Type B pancreatic cell (in vitro differentiated cells): ENCODE measurements at regions not wholly inside any gene's neighbourhood (a gene's known extent, or its start where the extent isn't known, plus 50 kb on each side); places are given as distances from the start of the nearest gene placed in this dataset.

Experiments
- DNase-seq: peaks from one replicate; pipeline ENCODE4 v3.0.0; 2021; ENCODE audit warnings: mixed read lengths; ENCODE audit not compliant: unreplicated experiment; ENCODE audit errors: extremely low spot score
- H3K27ac Mint-ChIP-seq: 2 replicates; pipeline ENCODE4 v1.8.0; 2021; ENCODE audit warnings: mild to moderate bottlenecking, mixed read lengths
- H3K27me3 Mint-ChIP-seq: 2 replicates; pipeline ENCODE4 v1.8.0; 2021; ENCODE audit warnings: mixed read lengths
- H3K36me3 Mint-ChIP-seq: 2 replicates; pipeline ENCODE4 v1.8.0; 2021; ENCODE audit warnings: mixed read lengths
- H3K4me1 Mint-ChIP-seq: one replicate; pipeline ENCODE4 v1.8.0; 2021; ENCODE audit warnings: mixed read lengths; ENCODE audit not compliant: unreplicated experiment
- H3K4me3 Mint-ChIP-seq: 2 replicates; pipeline ENCODE4 v1.8.0; 2021; ENCODE audit warnings: mild to moderate bottlenecking, mixed read lengths
- H3K9me3 Mint-ChIP-seq: 2 replicates; pipeline ENCODE4 v1.8.0; 2021; ENCODE audit warnings: mixed read lengths
- TF ChIP-seq, protein P1 (sequence below): fragments of 200-600 bp; sonication (generic); conservative IDR thresholded peaks from 2 replicates; pipeline ENCODE4 v1.5.0; 2021; ENCODE audit warnings: antibody characterized with exemption, mild to moderate bottlenecking

DNA sequence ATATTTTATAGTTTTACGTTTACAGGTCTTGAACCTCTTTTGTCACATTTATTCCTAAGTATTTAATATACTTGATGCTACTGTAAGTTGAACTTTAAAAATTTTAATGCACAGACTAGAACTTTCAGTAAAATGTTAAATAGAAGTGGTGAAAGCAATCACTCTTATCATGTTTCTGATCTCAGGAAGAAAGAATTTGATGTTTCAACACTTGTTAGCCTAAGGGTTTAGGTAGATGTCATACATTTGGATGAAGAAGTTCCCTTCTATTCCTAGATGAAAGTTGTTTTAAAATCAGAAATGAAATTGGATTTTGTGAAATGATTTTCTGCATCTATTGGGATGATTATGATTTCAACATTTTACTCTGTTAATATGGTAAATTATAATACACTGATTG, 63.6 kb upstream of the TTLL7 start:
- no peak overlapping the region for H3K4me3 Mint-ChIP-seq
- H3K27ac Mint-ChIP-seq: no peak overlapping the region
- H3K27me3 Mint-ChIP-seq: no peaks in the 10 kb centered on the region

DNA sequence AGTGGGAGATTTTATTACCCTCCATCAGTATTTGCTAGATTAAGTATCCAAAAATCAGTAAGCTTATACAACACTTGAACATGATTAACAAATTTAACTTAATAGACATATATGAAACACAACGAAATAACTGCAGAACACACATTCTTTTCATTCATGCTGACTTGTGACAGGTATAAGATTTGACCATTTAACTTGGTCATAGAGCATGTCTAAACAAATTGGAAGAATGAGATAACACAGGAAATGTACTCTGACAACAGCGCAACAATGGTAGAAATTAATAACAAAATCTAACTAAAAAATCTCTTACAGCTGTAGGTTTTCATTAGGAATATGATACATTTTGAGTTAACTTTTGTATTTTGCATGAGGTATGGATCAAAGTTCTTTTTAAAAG, 62.4 kb upstream of the TTLL7 start:
- TF ChIP-seq, protein P1, sequence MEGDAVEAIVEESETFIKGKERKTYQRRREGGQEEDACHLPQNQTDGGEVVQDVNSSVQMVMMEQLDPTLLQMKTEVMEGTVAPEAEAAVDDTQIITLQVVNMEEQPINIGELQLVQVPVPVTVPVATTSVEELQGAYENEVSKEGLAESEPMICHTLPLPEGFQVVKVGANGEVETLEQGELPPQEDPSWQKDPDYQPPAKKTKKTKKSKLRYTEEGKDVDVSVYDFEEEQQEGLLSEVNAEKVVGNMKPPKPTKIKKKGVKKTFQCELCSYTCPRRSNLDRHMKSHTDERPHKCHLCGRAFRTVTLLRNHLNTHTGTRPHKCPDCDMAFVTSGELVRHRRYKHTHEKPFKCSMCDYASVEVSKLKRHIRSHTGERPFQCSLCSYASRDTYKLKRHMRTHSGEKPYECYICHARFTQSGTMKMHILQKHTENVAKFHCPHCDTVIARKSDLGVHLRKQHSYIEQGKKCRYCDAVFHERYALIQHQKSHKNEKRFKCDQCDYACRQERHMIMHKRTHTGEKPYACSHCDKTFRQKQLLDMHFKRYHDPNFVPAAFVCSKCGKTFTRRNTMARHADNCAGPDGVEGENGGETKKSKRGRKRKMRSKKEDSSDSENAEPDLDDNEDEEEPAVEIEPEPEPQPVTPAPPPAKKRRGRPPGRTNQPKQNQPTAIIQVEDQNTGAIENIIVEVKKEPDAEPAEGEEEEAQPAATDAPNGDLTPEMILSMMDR: no peak
- H3K4me3 Mint-ChIP-seq: no peak overlapping the region
- no peak for DNase-seq
- H3K27ac Mint-ChIP-seq: no peak overlapping the region
- H3K27me3 Mint-ChIP-seq: no peaks in the 10 kb centered on the region
- H3K36me3 Mint-ChIP-seq: no peaks in the 10 kb centered on the region
- no peaks in the 10 kb centered on the region for H3K9me3 Mint-ChIP-seq
- H3K4me1 Mint-ChIP-seq: no peaks in the 10 kb centered on the region

More for the DNA sequence above, 63.6 kb upstream of the TTLL7 start:
- no peaks in the 10 kb centered on the region for H3K4me1 Mint-ChIP-seq
- DNase-seq: no peak
- TF ChIP-seq, protein P1: no peak
- no peaks in the 10 kb centered on the region for H3K36me3 Mint-ChIP-seq
- H3K9me3 Mint-ChIP-seq: no peaks in the 10 kb centered on the region

DNA sequence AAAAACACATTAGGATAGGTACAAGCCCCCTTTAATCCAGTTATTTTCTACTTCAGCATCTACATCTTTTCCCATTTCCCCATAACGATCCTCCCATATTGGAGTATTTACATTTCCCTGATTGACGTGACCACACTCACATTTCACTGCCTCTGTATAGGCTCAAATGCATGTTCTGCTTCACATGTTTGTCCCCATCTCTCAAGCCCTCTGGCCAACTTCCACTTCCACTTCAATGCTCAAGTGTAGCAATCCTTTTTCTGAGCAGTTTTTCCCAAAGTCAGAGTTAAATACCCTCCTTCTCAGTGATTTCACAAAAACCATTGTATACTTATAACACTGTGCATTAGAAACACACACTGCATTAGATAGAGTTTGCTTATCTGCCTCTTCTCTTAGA, 61.8 kb upstream of the TTLL7 start:
- Mint-ChIP-seq H3K36me3 (no peaks in the 10 kb centered on the region), H3K27me3 (no peaks in the 10 kb centered on the region), H3K27ac (no peak overlapping the region), H3K4me1 (no peaks in the 10 kb centered on the region), H3K9me3 (no peaks in the 10 kb centered on the region), H3K4me3 (no peak overlapping the region)
- TF ChIP-seq, protein P1: no peak
- DNase-seq: no peak

DNA sequence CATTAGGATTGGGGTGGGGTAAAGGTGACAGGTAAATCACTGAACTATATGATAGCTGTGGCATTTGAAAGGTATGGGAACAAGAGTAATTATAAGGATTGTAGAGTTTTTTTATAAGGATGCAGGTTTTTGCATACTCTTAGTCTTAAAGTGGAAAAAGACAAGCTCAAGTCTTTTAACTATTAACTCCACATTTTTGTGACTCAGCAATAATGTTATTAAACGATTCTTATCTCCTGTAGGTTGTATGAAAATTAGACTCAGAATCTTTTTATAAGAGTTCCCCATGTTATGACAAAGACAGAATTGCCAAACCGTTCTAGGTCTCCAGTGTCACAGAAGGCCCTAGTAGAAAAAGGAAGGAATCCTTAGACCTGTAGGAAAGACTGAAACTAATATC, 49.9 kb upstream of the TTLL7 start:
- DNase-seq: no peak
- H3K27ac Mint-ChIP-seq: no peak overlapping the region

More for the DNA sequence above, 49.9 kb upstream of the TTLL7 start:
- no peaks in the 10 kb centered on the region for H3K9me3 Mint-ChIP-seq
- no peaks in the 10 kb centered on the region for H3K4me1 Mint-ChIP-seq
- H3K4me3 Mint-ChIP-seq: no peak overlapping the region
- no peaks in the 10 kb centered on the region for H3K36me3 Mint-ChIP-seq
- TF ChIP-seq, protein P1: no peak
- no peaks in the 10 kb centered on the region for H3K27me3 Mint-ChIP-seq
